Caco-2 (cell line): ENCODE measurements at regions not wholly inside any gene's neighbourhood (a gene's known extent, or its start where the extent isn't known, plus 50 kb on each side); places are given as distances from the start of the nearest gene placed in this dataset.

Source experiments
- BruUV-seq: library from RNA; stranded (reverse); fragments of 400-500 nt; replicated peaks from 2 replicates; lab custom pipeline; 2021; lab: Mats Ljungman, UMichigan
- CTCF ChIA-PET: fragments of 300-600 bp; sonication (Branson Sonifier 250); formaldehyde crosslinking; loops from one replicate; lab custom pipeline; 2022; ENCODE audit warnings: antibody characterized with exemption; lab: Charles Lee
- POLR2A ChIA-PET: fragments of 300-600 bp; sonication (Branson Sonifier 250); formaldehyde crosslinking; loops from one replicate; lab custom pipeline; 2022; ENCODE audit warnings: antibody characterized with exemption; lab: Charles Lee
- DNase-seq, 2 experiments: peaks; one replicate each; pipeline versions ENCODE4 v3.0.0 to v3.0.0-alpha.2; 2020 to 2022
- H3K27me3 ChIP-seq: replicated peaks from 2 replicates; pipeline ENCODE4 v1.6.0; 2011; ENCODE audit warnings: low read length; ENCODE audit not compliant: control insufficient read depth, insufficient read depth
- H3K36me3 ChIP-seq: 2 replicates; pipeline ENCODE4 v1.5.1; 2011; ENCODE audit warnings: low read length; ENCODE audit not compliant: control insufficient read depth, insufficient read depth
- H3K4me1 ChIP-seq: fragments of 250-450 bp; sonication (Bioruptor Pico); 2 replicates; pipeline ENCODE4 v1.5.1; 2020; ENCODE audit warnings: mild to moderate bottlenecking
- H3K4me3 ChIP-seq: 2 replicates; pipeline ENCODE4 v1.5.1; 2011; ENCODE audit warnings: low read depth, mild to moderate bottlenecking, control low read depth, low read length
- H3K9me3 ChIP-seq: fragments of 250-450 bp; sonication (Bioruptor Pico); 2 replicates; pipeline ENCODE4 v1.5.1; 2020; ENCODE audit warnings: mild to moderate bottlenecking, moderate library complexity
- H3K27ac Mint-ChIP-seq: one replicate; pipeline ENCODE4 v1.8.0; 2022; ENCODE audit warnings: mixed read lengths; ENCODE audit not compliant: unreplicated experiment
- H3K27me3 Mint-ChIP-seq: one replicate; pipeline ENCODE4 v1.8.0; 2022; ENCODE audit warnings: mixed read lengths; ENCODE audit not compliant: insufficient read depth, unreplicated experiment
- H3K36me3 Mint-ChIP-seq: one replicate; pipeline ENCODE4 v1.8.0; 2022; ENCODE audit warnings: mild to moderate bottlenecking, mixed read lengths; ENCODE audit not compliant: insufficient read depth, unreplicated experiment
- H3K4me1 Mint-ChIP-seq: one replicate; pipeline ENCODE4 v1.8.0; 2022; ENCODE audit warnings: low read depth, mixed read lengths; ENCODE audit not compliant: unreplicated experiment
- H3K4me3 Mint-ChIP-seq: one replicate; pipeline ENCODE4 v1.8.0; 2022; ENCODE audit warnings: mild to moderate bottlenecking, moderate library complexity, mixed read lengths; ENCODE audit not compliant: unreplicated experiment
- H3K9me3 Mint-ChIP-seq: one replicate; pipeline ENCODE4 v1.8.0; 2022; ENCODE audit warnings: mixed read lengths; ENCODE audit not compliant: unreplicated experiment
- CTCF ChIP-seq, 2 experiments: fragments of 200-600 bp in 1 of 2; IDR thresholded peaks; 1 replicate in 1 of 2; 2 replicates in 1 of 2; pipeline versions ENCODE4 v1.5.1 to v1.8.0; 2011 to 2022; ENCODE audit warnings: antibody characterized with exemption in 1 of 2, control low read depth in 1 of 2, inconsistent platforms in 1 of 2, low read depth in 1 of 2, low read length in 1 of 2, mild to moderate bottlenecking in 1 of 2, moderate library complexity in 1 of 2; ENCODE audit not compliant: insufficient read depth in 1 of 2, severe bottlenecking in 1 of 2, unreplicated experiment in 1 of 2
- intact Hi-C: fragments of 100-400 bp; cut with micrococcal nuclease; formaldehyde crosslinking; loops from one replicate; pipeline ENCODE4 v1.10.0; 2022; ENCODE audit not compliant: unreplicated experiment

GRCh38 chr3:10597733-10598132 lies 92.3 kb upstream of the ATP2B2 start:
- intact Hi-C loops, result no loop called here
- ChIA-PET POLR2A (no interaction called here), CTCF (no interaction called here)
- no peak for TF ChIP-seq CTCF (IDR thresholded peaks at IDR 0.05; ENCODE audit: insufficient read depth in 1 of 2, low read depth in 1 of 2, low read length in 1 of 2, severe bottlenecking in 1 of 2, unreplicated experiment in 1 of 2)
- Histone ChIP-seq H3K4me3 (no peak overlapping the region), H3K27me3 (no peaks in the 10 kb centered on the region; the same call in 1 of the 2 replicates), H3K9me3 (no peaks in the 10 kb centered on the region), H3K4me1 (no peaks in the 10 kb centered on the region), H3K36me3 (no peaks in the 10 kb centered on the region)
- Mint-ChIP-seq H3K27me3 (peaks cover 12% of the 10 kb centered on the region), H3K9me3 (no peaks in the 10 kb centered on the region), H3K4me1 (no peaks in the 10 kb centered on the region), H3K4me3 (no peak overlapping the region), H3K36me3 (no peaks in the 10 kb centered on the region), H3K27ac (no peak overlapping the region)
- no TSS peak for BruUV-seq
- no peak for DNase-seq

DNA sequence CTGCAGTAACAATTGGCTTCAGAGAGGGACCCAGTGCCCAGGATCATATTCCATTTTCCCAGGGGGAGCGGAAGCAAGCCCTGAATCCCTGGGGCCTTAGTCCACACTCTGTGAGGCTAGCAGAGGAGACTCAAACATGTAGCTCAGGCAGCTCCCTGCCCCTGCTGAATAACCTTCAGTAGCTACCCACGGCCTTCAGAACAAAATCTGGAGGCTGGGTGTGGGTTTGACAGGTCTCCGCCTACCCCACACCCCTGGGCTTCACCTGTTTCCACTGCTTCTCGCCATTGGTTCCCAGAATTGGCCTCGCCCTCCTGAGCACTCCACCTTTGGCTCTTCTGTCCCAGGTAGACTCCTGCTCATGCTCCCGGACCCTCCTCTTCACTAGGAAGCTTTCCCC lies 93.6 kb upstream of the ATP2B2 start:
- no TSS peak for BruUV-seq
- Histone ChIP-seq H3K4me1 (no peaks in the 10 kb centered on the region), H3K27me3 (no peaks in the 10 kb centered on the region; the same call in none of the 2 replicates), H3K36me3 (no peaks in the 10 kb centered on the region), H3K4me3 (no peak overlapping the region), H3K9me3 (no peaks in the 10 kb centered on the region)
- no peak overlapping the region for H3K27ac Mint-ChIP-seq
- ChIA-PET CTCF (no interaction called here), POLR2A (no interaction called here)
- peaks cover 14% of the 10 kb centered on the region for H3K27me3 Mint-ChIP-seq
- no peaks in the 10 kb centered on the region for H3K9me3 Mint-ChIP-seq
- DNase-seq, result no peak
- intact Hi-C loops, result no loop called here
- no peaks in the 10 kb centered on the region for H3K4me1 Mint-ChIP-seq
- no peak for TF ChIP-seq CTCF (IDR thresholded peaks at IDR 0.05; ENCODE audit: insufficient read depth in 1 of 2, low read depth in 1 of 2, low read length in 1 of 2, severe bottlenecking in 1 of 2, unreplicated experiment in 1 of 2)
- no peaks in the 10 kb centered on the region for H3K36me3 Mint-ChIP-seq
- H3K4me3 Mint-ChIP-seq, result no peak overlapping the region

DNA sequence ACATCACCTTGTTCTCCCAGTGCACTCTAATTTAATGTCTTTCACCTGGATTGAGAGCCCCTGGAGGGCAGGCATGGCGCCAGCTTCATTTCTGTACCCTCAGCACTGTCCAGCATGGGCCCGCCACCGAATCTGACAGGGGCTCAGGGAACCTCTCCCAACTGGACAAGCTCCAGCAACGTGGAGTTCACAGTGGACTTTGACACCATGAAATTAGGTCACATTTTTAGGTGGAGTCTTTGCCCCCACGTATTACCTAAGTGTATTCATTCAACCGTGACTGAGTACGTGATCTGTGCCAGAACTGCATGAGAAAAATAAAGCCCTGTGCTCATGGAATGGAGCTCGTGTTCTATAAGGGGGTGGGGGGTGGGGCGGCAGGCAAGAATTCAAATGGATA lies 94.1 kb upstream of the ATP2B2 start:
- no peak for TF ChIP-seq CTCF (IDR thresholded peaks at IDR 0.05; ENCODE audit: insufficient read depth in 1 of 2, low read depth in 1 of 2, low read length in 1 of 2, severe bottlenecking in 1 of 2, unreplicated experiment in 1 of 2)
- no peaks in the 10 kb centered on the region for H3K9me3 ChIP-seq
- no peaks in the 10 kb centered on the region for H3K4me1 ChIP-seq
- ChIA-PET CTCF (no interaction called here), POLR2A (no interaction called here)
- no peak for DNase-seq
- Mint-ChIP-seq H3K9me3 (no peaks in the 10 kb centered on the region), H3K27me3 (peaks cover 19% of the 10 kb centered on the region), H3K36me3 (no peaks in the 10 kb centered on the region), H3K4me1 (no peaks in the 10 kb centered on the region), H3K27ac (no peak overlapping the region), H3K4me3 (no peak overlapping the region)
- no peak overlapping the region for H3K4me3 ChIP-seq
- no peaks in the 10 kb centered on the region; the same call in none of the 2 replicates for H3K27me3 ChIP-seq
- no TSS peak for BruUV-seq
- no peaks in the 10 kb centered on the region for H3K36me3 ChIP-seq
- intact Hi-C loops, result no loop called here
